T47D (cell line): ENCODE measurements at regions not wholly inside any gene's neighbourhood (a gene's known extent, or its start where the extent isn't known, plus 50 kb on each side); places are given as distances from the start of the nearest gene placed in this dataset.
A peak's percentile ranks its signal among the peaks of the same experiment; 100 is the strongest.

Experiments used
- DNase-seq, 2 experiments: peaks; one replicate each; pipeline versions ENCODE4 v3.0.0 to v3.0.0-alpha.2; 2011 to 2012; ENCODE audit warnings: low read depth in 1 of 2, low spot score in 1 of 2
- JUND ChIP-seq: IDR thresholded peaks from 2 replicates; pipeline ENCODE4 v1.6.1; 2012; ENCODE audit warnings: low read depth
- in situ Hi-C: cut with HindIII; loops from 2 replicates; pipeline ENCODE4 v1.10.0; 2016; ENCODE audit warnings: low sequenced_read_pairs, low pct_unique_long_range_greater_than_20kb

GRCh38 chr5:26828294-26828693 is 210.1 kb downstream of the CDH9 start:
- in situ Hi-C loops = no loop called here
- no peak for DNase-seq
- no peak for TF ChIP-seq JUND

- TF ChIP-seq JUND = no peak
- DNase-seq = no peak
- in situ Hi-C loops = no loop called here
Measured at GRCh38 chr5:26813235-26813634, 225.2 kb downstream of the CDH9 start.

DNA sequence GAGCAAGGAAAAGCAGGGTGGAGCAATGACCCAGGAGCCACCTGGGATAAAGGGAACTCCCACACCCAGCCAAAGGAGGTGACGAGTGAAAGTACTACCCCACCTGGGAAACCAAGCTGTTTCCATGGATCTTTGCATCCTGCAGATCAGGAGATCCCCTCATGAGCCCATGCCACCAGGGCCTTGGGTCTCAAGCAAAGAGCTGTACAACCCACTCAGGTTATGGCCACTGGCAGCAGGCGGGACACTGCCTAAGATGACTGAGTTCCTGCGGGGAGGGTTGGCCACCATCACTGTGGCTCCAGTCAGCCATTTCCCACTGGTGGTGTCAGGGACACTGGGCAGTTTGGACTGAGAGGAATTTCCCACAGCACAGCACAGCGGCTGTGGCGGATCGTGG is 225.7 kb downstream of the CDH9 start:
- no peak for TF ChIP-seq JUND
- in situ Hi-C loops = no loop called here
- no peak for DNase-seq

- TF ChIP-seq JUND = no peak
- DNase-seq = peak in 1 of 2 experiments; percentile 14
- in situ Hi-C loops = no loop called here
Measured at GRCh38 chr5:26807231-26808199, 230.9 kb downstream of the CDH9 start.

DNA sequence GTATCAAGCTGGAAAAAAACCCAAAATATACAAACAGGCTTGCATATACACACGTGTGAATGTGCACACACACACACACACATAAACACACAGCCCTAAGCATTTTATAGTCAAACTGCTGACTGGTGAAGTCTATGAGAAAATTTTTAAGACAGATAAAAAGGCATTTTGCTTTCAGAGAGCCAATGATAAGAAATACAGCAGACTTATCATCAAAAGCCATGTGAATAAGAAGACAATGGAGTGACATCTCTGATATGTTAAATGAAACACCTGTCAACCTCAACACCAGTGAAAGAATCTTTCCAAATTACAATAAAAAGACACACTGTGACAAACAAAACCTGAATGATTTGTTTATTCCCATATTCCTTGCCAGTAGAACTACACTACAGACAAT is 233.3 kb downstream of the CDH9 start:
- peak in 1 of 2 experiments; percentile 3 for DNase-seq
- no peak for TF ChIP-seq JUND
- in situ Hi-C loops = no loop called here

GRCh38 chr5:26802944-26803343 is 235.4 kb downstream of the CDH9 start:
- TF ChIP-seq JUND = no peak
- DNase-seq = peak in 1 of 2 experiments; percentile 25
- in situ Hi-C loops = no loop called here

- TF ChIP-seq JUND = no peak
- no peak for DNase-seq
- in situ Hi-C loops = no loop called here
Measured at GRCh38 chr5:26791433-26791832, 247.0 kb downstream of the CDH9 start.

- DNase-seq = no peak
- in situ Hi-C loops = no loop called here
- TF ChIP-seq JUND = no peak
Measured at GRCh38 chr5:26791021-26791420, 247.4 kb downstream of the CDH9 start.

- no peak for TF ChIP-seq JUND
- in situ Hi-C loops = no loop called here
- no peak for DNase-seq
Measured at GRCh38 chr5:26763215-26763614, 275.2 kb downstream of the CDH9 start.

DNA sequence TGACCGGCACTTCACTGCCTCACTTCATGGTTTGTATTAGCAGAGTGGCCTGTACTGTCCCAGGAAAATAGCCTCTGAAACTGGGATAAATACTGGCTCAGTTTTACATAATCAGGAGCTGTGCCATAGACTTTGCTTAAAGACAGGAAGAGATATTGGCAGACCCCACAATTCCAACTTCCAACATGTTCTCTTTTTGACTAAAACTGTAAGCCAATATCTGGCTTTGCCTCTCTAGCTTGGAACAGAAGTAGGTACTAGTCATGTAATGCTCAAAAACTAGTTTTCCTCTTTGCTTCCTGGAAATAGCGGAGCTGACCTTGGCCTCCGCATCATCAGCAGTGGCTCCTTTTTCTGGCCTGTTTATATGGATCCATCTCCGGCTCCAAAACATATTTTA is 276.9 kb downstream of the CDH9 start:
- in situ Hi-C loops = no loop called here
- DNase-seq = no peak
- no peak for TF ChIP-seq JUND

- TF ChIP-seq JUND = no peak
- DNase-seq = peak in 1 of 2 experiments; percentile 9
- in situ Hi-C loops = no loop called here
Measured at GRCh38 chr5:26761045-26761444, 277.3 kb downstream of the CDH9 start.

DNA sequence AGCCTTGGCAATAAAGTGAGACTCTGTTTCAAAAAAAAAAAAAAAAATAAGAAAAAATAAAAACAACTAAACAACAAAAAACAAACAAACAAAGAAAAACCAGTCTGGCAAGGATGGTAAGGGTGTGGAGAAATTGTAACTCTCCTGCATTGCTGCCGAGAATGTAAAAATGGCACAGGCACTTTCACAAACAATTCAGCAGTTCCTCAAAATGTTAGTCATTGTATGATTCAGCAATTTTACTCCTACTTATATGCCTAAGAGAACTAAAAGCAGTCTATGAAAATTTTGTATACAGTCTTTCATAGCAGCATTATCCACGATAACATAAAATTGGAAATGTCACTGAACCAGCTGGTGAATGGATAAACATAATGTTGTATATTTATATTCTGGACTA is 280.4 kb downstream of the CDH9 start:
- no peak for TF ChIP-seq JUND
- DNase-seq = peak in 1 of 2 experiments; percentile 11
- in situ Hi-C loops = no loop called here

DNA sequence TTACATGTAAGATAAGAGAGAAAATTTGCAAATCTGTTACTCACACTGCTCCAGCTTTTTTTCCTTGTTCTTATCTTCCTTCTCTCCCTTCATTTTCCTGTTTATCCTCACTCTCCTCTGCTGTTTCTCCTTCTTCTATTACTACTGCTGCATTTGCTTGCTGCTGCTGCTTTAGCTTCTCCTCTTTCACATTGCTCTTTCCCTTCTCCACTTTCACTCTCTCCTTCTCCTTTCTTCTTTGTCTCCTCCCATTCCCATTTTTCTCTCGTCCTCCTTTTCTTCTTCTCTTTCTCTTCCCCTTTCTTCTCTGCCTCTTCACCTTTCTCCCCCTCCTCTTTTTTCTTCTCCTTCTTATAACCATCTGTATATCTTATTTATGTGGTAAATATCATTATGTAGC is 288.6 kb downstream of the CDH9 start:
- in situ Hi-C loops = no loop called here
- TF ChIP-seq JUND = no peak
- no peak for DNase-seq

DNA sequence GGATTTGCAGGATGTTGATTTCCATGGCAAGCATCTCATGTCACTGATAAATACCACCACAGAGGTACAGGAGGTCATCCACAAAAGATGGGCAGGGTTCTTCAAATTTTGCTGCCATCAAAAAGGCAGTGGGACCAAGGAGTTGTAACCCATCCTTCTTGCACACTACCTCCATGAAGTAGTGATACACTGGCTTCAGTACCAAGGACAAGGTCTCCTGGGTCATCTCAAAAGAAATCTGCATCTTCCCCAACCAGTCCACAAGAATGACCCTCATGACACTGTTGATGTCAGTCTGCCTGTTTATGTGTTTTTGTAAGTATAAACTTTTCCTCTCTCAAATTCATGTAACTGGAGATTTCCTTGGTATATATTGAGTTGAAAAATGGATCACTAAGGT is 298.2 kb downstream of the CDH9 start:
- no peak for DNase-seq
- in situ Hi-C loops = no loop called here
- TF ChIP-seq JUND = no peak
